Adipocyte (in vitro differentiated cells): ENCODE measurements at regions not wholly inside any gene's neighbourhood (a gene's known extent, or its start where the extent isn't known, plus 50 kb on each side); places are given as distances from the start of the nearest gene placed in this dataset.

Source experiments
- DNase-seq: peaks from one replicate; pipeline ENCODE4 v3.0.0-alpha.2; 2015; ENCODE audit warnings: low read depth
- H3K27me3 ChIP-seq: replicated peaks from 2 replicates; pipeline ENCODE4 v1.7.0; 2013; ENCODE audit warnings: mild to moderate bottlenecking, low read length, moderate library complexity; ENCODE audit not compliant: control insufficient read depth, insufficient read depth
- H3K36me3 ChIP-seq: 2 replicates; pipeline ENCODE4 v1.7.0; 2013; ENCODE audit warnings: low read length, mild to moderate bottlenecking, moderate library complexity; ENCODE audit not compliant: control insufficient read depth, insufficient read depth, severe bottlenecking
- H3K4me1 ChIP-seq: 2 replicates; pipeline ENCODE4 v1.7.0; 2013; ENCODE audit warnings: mild to moderate bottlenecking, low read length, moderate library complexity; ENCODE audit not compliant: control insufficient read depth, insufficient read depth
- H3K4me3 ChIP-seq: 2 replicates; pipeline ENCODE4 v1.7.0; 2013; ENCODE audit warnings: mild to moderate bottlenecking, low read length, moderate library complexity
- H3K9ac ChIP-seq: 2 replicates; pipeline ENCODE4 v1.7.0; 2013; ENCODE audit warnings: mild to moderate bottlenecking, low read length, moderate library complexity
- H3K9me3 ChIP-seq: 2 replicates; pipeline ENCODE4 v1.7.0; 2013; ENCODE audit warnings: mild to moderate bottlenecking, low read length, moderate library complexity; ENCODE audit not compliant: control insufficient read depth

DNA sequence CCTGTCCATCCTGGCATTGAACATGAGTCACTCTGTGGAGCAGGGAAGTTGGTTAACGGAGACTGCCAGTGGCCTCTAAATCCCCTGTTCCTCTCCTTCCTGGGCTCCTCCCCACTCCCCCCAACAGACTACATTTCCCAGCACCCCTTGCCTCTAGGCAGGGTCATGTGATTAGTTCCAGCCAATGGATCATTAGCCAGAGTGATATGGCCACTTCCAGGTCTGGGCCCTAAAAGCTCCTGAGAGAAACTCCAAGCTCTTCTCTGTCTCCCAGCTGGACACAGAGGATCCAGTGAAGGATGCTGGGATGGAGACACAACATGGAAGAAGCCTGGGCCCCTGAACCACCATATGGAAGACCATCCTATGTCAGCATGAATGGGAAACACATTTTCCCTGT, 54.4 kb upstream of the RFLNA start:
- no peak for DNase-seq
- Histone ChIP-seq H3K4me1 (peaks cover 11% of the 10 kb centered on the region), H3K9ac (no peak overlapping the region), H3K9me3 (peaks cover 8% of the 10 kb centered on the region), H3K36me3 (no peaks in the 10 kb centered on the region), H3K27me3 (peaks cover 25% of the 10 kb centered on the region), H3K4me3 (no peak overlapping the region)

DNA sequence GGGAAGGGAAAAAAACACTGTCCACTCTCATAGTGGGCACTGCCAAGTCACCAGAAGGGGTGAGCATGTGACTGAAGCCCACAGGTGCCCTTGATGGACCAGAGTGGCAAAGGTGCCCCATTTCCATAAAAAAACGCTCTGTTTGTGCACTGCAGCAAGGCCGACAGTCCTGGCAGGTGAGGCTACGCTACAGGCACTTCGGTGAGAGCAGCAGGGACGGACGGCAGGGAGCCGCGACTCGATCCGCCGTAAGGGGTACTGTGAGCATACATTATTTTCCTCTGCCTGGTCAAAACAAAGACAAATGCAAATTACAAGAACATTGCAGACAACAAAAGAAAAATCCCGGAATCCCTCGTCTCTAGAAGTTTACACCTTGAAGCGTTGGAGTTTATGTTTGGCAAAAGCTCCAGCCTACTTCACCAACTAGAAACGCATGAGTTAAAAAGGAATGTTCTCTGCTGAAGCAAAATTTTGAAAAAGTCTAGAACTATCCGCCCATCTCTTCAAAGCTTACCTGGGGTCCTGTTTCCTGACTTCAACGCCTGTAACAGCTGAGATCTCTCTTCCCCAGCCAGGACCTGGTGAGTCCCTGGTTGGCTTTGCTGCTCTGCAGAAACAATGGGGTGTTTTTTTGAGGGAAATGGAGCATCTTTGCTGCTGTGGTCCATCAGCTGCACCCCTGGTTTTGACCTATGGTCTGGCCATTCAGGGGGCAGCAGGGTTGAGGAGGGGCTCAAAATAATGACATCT, 52.9 kb upstream of the RFLNA start:
- Histone ChIP-seq H3K9ac (no peak overlapping the region), H3K9me3 (peaks cover 18% of the 10 kb centered on the region), H3K36me3 (no peaks in the 10 kb centered on the region), H3K4me3 (no peak overlapping the region), H3K4me1 (peaks cover 6% of the 10 kb centered on the region), H3K27me3 (peaks cover 31% of the 10 kb centered on the region)
- DNase-seq: no peak

DNA sequence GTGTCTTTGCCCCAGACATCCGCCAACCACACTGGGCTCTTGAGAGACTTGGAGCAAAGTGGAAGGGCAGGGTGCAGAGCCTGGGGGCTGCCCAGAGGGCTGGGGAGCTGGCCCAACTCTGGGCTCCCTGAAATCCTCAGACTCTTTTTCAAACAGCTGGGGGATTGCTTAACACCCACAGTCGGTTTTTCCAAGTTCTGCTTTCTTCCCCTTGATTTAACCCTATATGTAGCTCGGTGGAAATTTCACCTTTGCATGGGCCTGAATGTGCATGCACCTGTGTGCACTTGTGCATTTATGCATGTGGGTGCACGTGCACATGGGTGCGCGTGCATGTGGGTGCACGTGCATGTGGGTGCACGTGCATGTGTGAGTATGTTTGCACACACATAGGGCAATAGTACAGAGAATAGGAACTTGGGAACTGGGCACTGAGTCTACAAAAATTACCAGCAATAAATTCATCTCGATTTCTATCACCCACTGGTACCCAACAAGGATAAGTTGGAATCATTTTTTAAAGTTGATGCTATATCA, 52.3 kb upstream of the RFLNA start:
- no peaks in the 10 kb centered on the region for H3K4me1 ChIP-seq
- H3K9ac ChIP-seq: no peak overlapping the region
- H3K4me3 ChIP-seq: no peak overlapping the region
- H3K36me3 ChIP-seq: no peaks in the 10 kb centered on the region
- H3K9me3 ChIP-seq: peaks cover 24% of the 10 kb centered on the region
- DNase-seq: no peak
- H3K27me3 ChIP-seq: peaks cover 35% of the 10 kb centered on the region

DNA sequence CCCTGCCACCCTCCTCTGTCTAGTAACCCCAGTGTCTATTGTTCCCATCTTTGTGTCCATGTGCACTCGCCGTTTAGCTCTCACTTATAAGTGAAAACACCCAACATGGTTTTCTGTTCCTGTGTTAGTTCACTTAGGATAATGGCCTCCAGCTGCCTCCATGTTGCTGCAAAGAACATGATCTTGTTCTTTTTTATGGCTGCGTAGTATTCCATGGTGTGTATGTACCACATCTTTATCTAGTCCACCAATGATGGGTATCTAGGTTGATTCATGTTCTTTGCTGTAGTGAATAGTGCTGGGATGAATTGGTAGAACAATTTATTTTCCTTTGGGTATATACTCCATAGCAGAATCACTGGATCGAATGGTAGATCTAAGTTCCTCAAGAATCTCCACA, 51.0 kb upstream of the RFLNA start:
- DNase-seq: no peak
- no peak overlapping the region for H3K9ac ChIP-seq
- H3K4me1 ChIP-seq: peaks cover 5% of the 10 kb centered on the region
- peaks cover 27% of the 10 kb centered on the region for H3K9me3 ChIP-seq
- no peaks in the 10 kb centered on the region for H3K36me3 ChIP-seq
- H3K27me3 ChIP-seq: peaks cover 39% of the 10 kb centered on the region
- H3K4me3 ChIP-seq: no peak overlapping the region
